ENCODE measurements at regions not wholly inside any gene's neighbourhood (a gene's known extent, or its start where the extent isn't known, plus 50 kb on each side); places are given as distances from the start of the nearest gene placed in this dataset.

DNA sequence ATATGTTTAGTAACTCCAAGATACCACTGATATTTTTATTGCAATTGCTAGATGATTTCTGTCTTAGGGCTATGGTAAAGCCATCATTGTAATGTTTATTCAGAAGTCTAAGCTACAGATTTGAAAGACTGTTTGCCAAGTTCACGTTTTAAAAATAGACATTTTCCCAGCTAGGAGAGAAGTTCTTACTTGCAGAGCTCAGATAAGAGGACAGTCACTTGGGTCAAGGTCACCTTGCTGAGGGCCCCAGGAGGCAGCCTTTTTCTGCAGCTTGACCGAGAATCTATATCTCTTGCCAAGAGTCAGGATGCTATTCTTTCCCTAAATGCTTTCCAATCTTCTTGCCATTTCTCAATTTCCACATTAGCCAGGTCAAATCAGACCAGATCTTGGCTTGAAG lies 1011.2 kb downstream of the KCNMA1 start:
- no peaks in the 10 kb centered on the region for H3K36me3 ChIP-seq (replicated peaks in 1 of 2; ENCODE audit: control extremely low read depth in 1 of 2, control insufficient read depth in 1 of 2, extremely low read depth in 1 of 2, insufficient read depth in 2 of 2, low read length in 1 of 2)
- ChIA-PET POLR2A (no interaction called here), CTCF (no interaction called here)
- H3K4me1 ChIP-seq (ENCODE audit: control insufficient read depth in 2 of 2, insufficient read depth in 2 of 2, low read length in 2 of 2) = peaks cover 0 to 8% of the 10 kb centered on the region in 2 donors
- ATAC-seq (ENCODE audit: low read depth) (no peak), DNase-seq (no peak)
- peaks cover 0 to 2% (median 0%) of the 10 kb centered on the region in 3 donors for H3K9me3 ChIP-seq (ENCODE audit: control extremely low read depth in 1 of 3, control insufficient read depth in 2 of 3, insufficient read depth in 1 of 3, low read length in 2 of 3)
- no peaks in the 10 kb centered on the region for H3K79me2 ChIP-seq (ENCODE audit: control insufficient read depth, insufficient read depth, low read length)
- intact Hi-C loops (cut with micrococcal nuclease) = no loop called here
- H3K4me2 ChIP-seq (replicated peaks; ENCODE audit: low read depth, low read length, poor library complexity, severe bottlenecking) = no peak overlapping the region
- H3K27me3 Mint-ChIP-seq = no peaks in the 10 kb centered on the region
- no peaks in the 10 kb centered on the region for H3K9me3 Mint-ChIP-seq (ENCODE audit: insufficient read depth)
- TF ChIP-seq EZH2 (IDR thresholded peaks at IDR 0.05; ENCODE audit: borderline replicate concordance, insufficient read depth, low read depth, low read length, poor library complexity, severe bottlenecking) = no peak
- TF ChIP-seq, protein P1, sequence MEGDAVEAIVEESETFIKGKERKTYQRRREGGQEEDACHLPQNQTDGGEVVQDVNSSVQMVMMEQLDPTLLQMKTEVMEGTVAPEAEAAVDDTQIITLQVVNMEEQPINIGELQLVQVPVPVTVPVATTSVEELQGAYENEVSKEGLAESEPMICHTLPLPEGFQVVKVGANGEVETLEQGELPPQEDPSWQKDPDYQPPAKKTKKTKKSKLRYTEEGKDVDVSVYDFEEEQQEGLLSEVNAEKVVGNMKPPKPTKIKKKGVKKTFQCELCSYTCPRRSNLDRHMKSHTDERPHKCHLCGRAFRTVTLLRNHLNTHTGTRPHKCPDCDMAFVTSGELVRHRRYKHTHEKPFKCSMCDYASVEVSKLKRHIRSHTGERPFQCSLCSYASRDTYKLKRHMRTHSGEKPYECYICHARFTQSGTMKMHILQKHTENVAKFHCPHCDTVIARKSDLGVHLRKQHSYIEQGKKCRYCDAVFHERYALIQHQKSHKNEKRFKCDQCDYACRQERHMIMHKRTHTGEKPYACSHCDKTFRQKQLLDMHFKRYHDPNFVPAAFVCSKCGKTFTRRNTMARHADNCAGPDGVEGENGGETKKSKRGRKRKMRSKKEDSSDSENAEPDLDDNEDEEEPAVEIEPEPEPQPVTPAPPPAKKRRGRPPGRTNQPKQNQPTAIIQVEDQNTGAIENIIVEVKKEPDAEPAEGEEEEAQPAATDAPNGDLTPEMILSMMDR (IDR thresholded peaks at IDR 0.05) = no peak
- no peaks in the 10 kb centered on the region for H3K27me3 ChIP-seq (replicated peaks in 1 of 4; ENCODE audit: control extremely low read depth in 1 of 4, control insufficient read depth in 3 of 4, insufficient read depth in 4 of 4, low read length in 3 of 4)
- 92% methylated on average over 2 of the region's 2 CpGs for WGBS (ENCODE audit: insufficient coverage)
- H3K4me3 ChIP-seq (ENCODE audit: control extremely low read depth in 1 of 5, extremely low read depth in 1 of 5, insufficient read depth in 1 of 5, low read depth in 2 of 5, low read length in 4 of 5) = no peak overlapping the region
- no peaks in the 10 kb centered on the region for H4K20me1 ChIP-seq (ENCODE audit: control insufficient read depth, insufficient read depth, low read length, poor library complexity, severe bottlenecking)
- peaks cover 5% of the 10 kb centered on the region for H3K4me1 Mint-ChIP-seq
- no peak overlapping the region for H3K27ac Mint-ChIP-seq
- H3K9ac ChIP-seq (ENCODE audit: low read length) = no peak overlapping the region
- H3K27ac ChIP-seq (ENCODE audit: low read length in 2 of 2) = no peak overlapping the region
- no peak overlapping the region for H2AFZ ChIP-seq (ENCODE audit: insufficient read depth, low read depth, low read length, poor library complexity, severe bottlenecking)
- no peak overlapping the region for H3K4me3 Mint-ChIP-seq

DNA sequence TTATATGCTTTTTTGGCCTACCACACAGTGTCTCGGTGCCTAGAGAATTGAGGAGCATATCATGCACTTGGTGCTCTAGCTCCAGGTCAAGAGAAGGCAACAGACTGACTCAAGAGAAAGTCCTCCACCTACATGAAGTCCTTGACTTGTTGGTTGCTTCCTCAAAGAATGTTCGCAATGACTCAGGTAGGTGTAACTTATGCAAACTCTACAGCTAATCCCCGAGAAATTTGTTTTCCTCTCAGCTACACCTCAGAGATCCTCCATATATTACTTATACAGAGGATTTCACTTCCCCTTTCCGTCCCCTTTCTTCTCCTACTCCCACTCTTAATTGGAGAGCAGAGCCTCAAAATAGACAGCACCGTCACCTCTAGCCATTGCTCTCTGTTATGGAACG lies 1013.1 kb downstream of the KCNMA1 start:
- H3K4me2 ChIP-seq (replicated peaks; ENCODE audit: low read depth, low read length, poor library complexity, severe bottlenecking) = no peak overlapping the region
- H3K79me2 ChIP-seq (ENCODE audit: control insufficient read depth, insufficient read depth, low read length) = no peaks in the 10 kb centered on the region
- TF ChIP-seq, protein P1 (IDR thresholded peaks at IDR 0.05) = no peak
- no peak for TF ChIP-seq EZH2 (IDR thresholded peaks at IDR 0.05; ENCODE audit: borderline replicate concordance, insufficient read depth, low read depth, low read length, poor library complexity, severe bottlenecking)
- no peaks in the 10 kb centered on the region for H3K36me3 ChIP-seq (replicated peaks in 1 of 2; ENCODE audit: control extremely low read depth in 1 of 2, control insufficient read depth in 1 of 2, extremely low read depth in 1 of 2, insufficient read depth in 2 of 2, low read length in 1 of 2)
- ChIA-PET CTCF (no interaction called here), POLR2A (no interaction called here)
- H2AFZ ChIP-seq (ENCODE audit: insufficient read depth, low read depth, low read length, poor library complexity, severe bottlenecking) = no peak overlapping the region
- intact Hi-C loops (cut with micrococcal nuclease) = no loop called here
- peaks cover 0 to 3% (median 2%) of the 10 kb centered on the region in 3 donors for H3K9me3 ChIP-seq (ENCODE audit: control extremely low read depth in 1 of 3, control insufficient read depth in 2 of 3, insufficient read depth in 1 of 3, low read length in 2 of 3)
- no peak overlapping the region for H3K4me3 Mint-ChIP-seq
- peaks cover 0 to 8% of the 10 kb centered on the region in 2 donors for H3K4me1 ChIP-seq (ENCODE audit: control insufficient read depth in 2 of 2, insufficient read depth in 2 of 2, low read length in 2 of 2)
- peaks cover 5% of the 10 kb centered on the region for H3K4me1 Mint-ChIP-seq
- no peak overlapping the region for H3K27ac Mint-ChIP-seq
- H3K4me3 ChIP-seq (ENCODE audit: control extremely low read depth in 1 of 5, extremely low read depth in 1 of 5, insufficient read depth in 1 of 5, low read depth in 2 of 5, low read length in 4 of 5) = no peak overlapping the region
- H4K20me1 ChIP-seq (ENCODE audit: control insufficient read depth, insufficient read depth, low read length, poor library complexity, severe bottlenecking) = no peaks in the 10 kb centered on the region
- no peaks in the 10 kb centered on the region for H3K27me3 Mint-ChIP-seq
- H3K9me3 Mint-ChIP-seq (ENCODE audit: insufficient read depth) = peaks cover 11% of the 10 kb centered on the region
- H3K27ac ChIP-seq (ENCODE audit: low read length in 2 of 2) = no peak overlapping the region
- WGBS (ENCODE audit: insufficient coverage) = 64% methylated on average over 5 of the region's 6 CpGs
- ATAC-seq (ENCODE audit: low read depth) (no peak), DNase-seq (no peak)
- no peaks in the 10 kb centered on the region for H3K27me3 ChIP-seq (replicated peaks in 1 of 4; ENCODE audit: control extremely low read depth in 1 of 4, control insufficient read depth in 3 of 4, insufficient read depth in 4 of 4, low read length in 3 of 4)
- H3K9ac ChIP-seq (ENCODE audit: low read length) = no peak overlapping the region

Measured in B cell (primary cell).